SK-N-SH (cell line): ENCODE measurements at regions not wholly inside any gene's neighbourhood (a gene's known extent, or its start where the extent isn't known, plus 50 kb on each side); places are given as distances from the start of the nearest gene placed in this dataset.

ENCODE experiments used
- CTCF ChIA-PET: fragments of 300-600, 350-600 bp; formaldehyde crosslinking; extraction: SDS; loops from one replicate; lab custom pipeline; 2021; lab: Yijun Ruan, JAX
- POLR2A ChIA-PET: fragments of 350-600 bp; sonication (Branson Sonifier 250); formaldehyde crosslinking; extraction: SDS; loops from one replicate; lab custom pipeline; 2020; ENCODE audit warnings: antibody characterized with exemption, inconsistent platforms; lab: Yijun Ruan, JAX
- DNase-seq: peaks from one replicate; pipeline ENCODE4 v3.0.0; 2012
- H2AFZ ChIP-seq: fragments of 200-600 bp; sonication (generic); 2 replicates; pipeline ENCODE4 v1.8.1; 2016; ENCODE audit warnings: antibody characterized with exemption, mild to moderate bottlenecking, low read depth
- H3F3A ChIP-seq: fragments of 200-600 bp; sonication (generic); replicated peaks from 2 replicates; pipeline ENCODE3; 2016; ENCODE audit warnings: antibody characterized with exemption, mild to moderate bottlenecking; ENCODE audit not compliant: insufficient read depth
- H3K27ac ChIP-seq, 2 experiments: fragments of 200-500 bp in 1 of 2; fragments of 200-600 bp in 1 of 2; sonication (Bioruptor generic) in 1 of 2; sonication (generic), shearing (Covaris generic) in 1 of 2; 2 replicates each; pipeline versions ENCODE4 v1.5.1 to v1.6.1; 2014 to 2016; ENCODE audit warnings: low read depth in 2 of 2, inconsistent platforms in 1 of 2, low read length in 1 of 2, mild to moderate bottlenecking in 1 of 2, mixed read lengths in 1 of 2
- H3K27me3 ChIP-seq: fragments of 200-600 bp; sonication (generic), shearing (Covaris generic); 2 replicates; pipeline ENCODE4 v1.6.1; 2016; ENCODE audit warnings: mixed run types; ENCODE audit not compliant: insufficient read depth
- H3K36me3 ChIP-seq, 2 experiments: fragments of 200-500 bp in 1 of 2; fragments of 200-600 bp in 1 of 2; sonication (Bioruptor generic) in 1 of 2; sonication (generic) in 1 of 2; replicated peaks in 1 of 2; 2 replicates each; pipeline versions ENCODE3 to v1.5.1; 2014 to 2016; ENCODE audit warnings: low read length in 1 of 2, mild to moderate bottlenecking in 1 of 2; ENCODE audit not compliant: insufficient read depth in 2 of 2, control insufficient read depth in 1 of 2
- H3K4me1 ChIP-seq, 2 experiments: fragments of 200-500 bp in 1 of 2; fragments of 200-600 bp in 1 of 2; sonication (Bioruptor generic) in 1 of 2; sonication (generic), shearing (Covaris generic) in 1 of 2; 2 replicates each; pipeline versions ENCODE4 v1.5.1 to v1.6.1; 2014 to 2016; ENCODE audit warnings: low read depth in 1 of 2, low read length in 1 of 2, mixed run types in 1 of 2; ENCODE audit not compliant: insufficient read depth in 2 of 2, control insufficient read depth in 1 of 2
- H3K4me2 ChIP-seq: fragments of 200-600 bp; sonication (generic), shearing (Covaris generic); 2 replicates; pipeline ENCODE4 v1.6.1; 2017; ENCODE audit warnings: mixed run types
- H3K4me3 ChIP-seq, 2 experiments: fragments of 200-500 bp in 1 of 2; fragments of 200-600 bp in 1 of 2; sonication (Bioruptor generic) in 1 of 2; sonication (generic), shearing (Covaris generic) in 1 of 2; 2 replicates each; pipeline versions ENCODE4 v1.5.1 to v1.8.1; 2014 to 2016; ENCODE audit warnings: low read depth in 2 of 2, inconsistent platforms in 1 of 2, low read length in 1 of 2, mild to moderate bottlenecking in 1 of 2, mixed read lengths in 1 of 2, moderate library complexity in 1 of 2
- H3K79me2 ChIP-seq: fragments of 200-600 bp; sonication (generic); 2 replicates; pipeline ENCODE4 v1.8.1; 2017; ENCODE audit warnings: mild to moderate bottlenecking; ENCODE audit not compliant: insufficient read depth
- H3K9ac ChIP-seq: fragments of 200-600 bp; sonication (generic); 2 replicates; pipeline ENCODE4 v1.6.1; 2017; ENCODE audit warnings: mixed run types
- H3K9me2 ChIP-seq: fragments of 200-600 bp; sonication (generic); 2 replicates; pipeline ENCODE4 v1.6.1; 2017; ENCODE audit warnings: mixed run types
- H3K9me3 ChIP-seq: fragments of 200-600 bp; sonication (generic); 2 replicates; pipeline ENCODE4 v1.6.1; 2017; ENCODE audit warnings: mixed run types, mild to moderate bottlenecking, moderate library complexity
- H4K20me1 ChIP-seq: fragments of 200-600 bp; sonication (generic); 2 replicates; pipeline ENCODE4 v1.6.1; 2017; ENCODE audit warnings: mild to moderate bottlenecking, mixed run types; ENCODE audit not compliant: insufficient read depth
- CHD2 ChIP-seq: fragments of 150-350 bp; IDR thresholded peaks from 2 replicates; pipeline ENCODE4 v1.6.1; 2018; ENCODE audit warnings: low read length; ENCODE audit not compliant: partially characterized antibody
- ELF1 ChIP-seq: IDR thresholded peaks from 2 replicates; pipeline ENCODE4 v1.4.0; 2012
- FOSL2 ChIP-seq: IDR thresholded peaks from 2 replicates; pipeline ENCODE4 v1.4.0; 2012; ENCODE audit warnings: low read depth, mild to moderate bottlenecking, moderate library complexity, borderline replicate concordance
- FOXM1 ChIP-seq: IDR thresholded peaks from 2 replicates; pipeline ENCODE4 v1.4.0; 2012; ENCODE audit warnings: low read depth, mild to moderate bottlenecking
- GABPA ChIP-seq: IDR thresholded peaks from 2 replicates; pipeline ENCODE4 v1.4.0; 2012; ENCODE audit warnings: low read depth, mild to moderate bottlenecking
- GATA2 ChIP-seq: sonication (generic); formaldehyde crosslinking; IDR thresholded peaks from 2 replicates; pipeline ENCODE4 v1.5.0; 2020; ENCODE audit warnings: mild to moderate bottlenecking, missing genetic modification reagents
- MAX ChIP-seq: IDR thresholded peaks from 2 replicates; pipeline ENCODE4 v1.4.0; 2012; ENCODE audit warnings: low read depth
- NFIC ChIP-seq: IDR thresholded peaks from 2 replicates; pipeline ENCODE4 v1.4.0; 2012; ENCODE audit warnings: borderline replicate concordance
- NRF1 ChIP-seq: IDR thresholded peaks from 2 replicates; pipeline ENCODE4 v1.6.1; 2012; ENCODE audit warnings: low read depth, mild to moderate bottlenecking, low read length
- RCOR1 ChIP-seq: fragments of 150-350 bp; IDR thresholded peaks from 2 replicates; pipeline ENCODE4 v1.6.1; 2017; ENCODE audit warnings: antibody characterized with exemption, low read length
- RFX5 ChIP-seq: IDR thresholded peaks from 2 replicates; pipeline ENCODE4 v1.6.1; 2012; ENCODE audit warnings: mild to moderate bottlenecking, improper control_type of control experiment, low read length
- SIN3A ChIP-seq: IDR thresholded peaks from 2 replicates; pipeline ENCODE4 v1.6.1; 2012; ENCODE audit warnings: low read depth, mild to moderate bottlenecking, low read length, moderate library complexity, borderline replicate concordance
- SMC3 ChIP-seq: IDR thresholded peaks from 2 replicates; pipeline ENCODE4 v1.6.1; 2012; ENCODE audit warnings: low read depth, low read length, improper control_type of control experiment
- TAF1 ChIP-seq: IDR thresholded peaks from 2 replicates; pipeline ENCODE4 v1.6.1; 2012; ENCODE audit warnings: low read depth, mild to moderate bottlenecking, low read length, moderate library complexity, borderline replicate concordance
- TCF12 ChIP-seq: IDR thresholded peaks from 2 replicates; pipeline ENCODE4 v1.4.0; 2012
- USF2 ChIP-seq: fragments of 150-350 bp; IDR thresholded peaks from 2 replicates; pipeline ENCODE4 v1.6.1; 2017; ENCODE audit warnings: antibody characterized with exemption, low read length, low read depth, borderline replicate concordance
- ZBTB33 ChIP-seq: IDR thresholded peaks from 2 replicates; pipeline ENCODE4 v1.4.0; 2012; ENCODE audit warnings: low read depth, borderline replicate concordance
- WGBS: methylation state at CpG from one replicate; pipeline ENCODE4 v1.1.6; 2017; ENCODE audit warnings: low lambda C conversion rate; 5-methylcytosine and 5-hydroxymethylcytosine counted together
- TF ChIP-seq, protein P1 (sequence below): IDR thresholded peaks from 2 replicates; pipeline ENCODE4 v1.6.1; 2012; ENCODE audit warnings: mild to moderate bottlenecking, low read depth, low read length, moderate library complexity

GRCh38 chrX:129019412-129019811 lies 503.9 kb downstream of the SMARCA1 start:
- H3K9me2 ChIP-seq = no peaks in the 10 kb centered on the region
- H3K27me3 ChIP-seq = no peaks in the 10 kb centered on the region
- no peak overlapping the region for H3K4me2 ChIP-seq
- no peaks in the 10 kb centered on the region for H3K79me2 ChIP-seq
- DNase-seq = no peak
- no peak overlapping the region for H3K4me3 ChIP-seq
- H4K20me1 ChIP-seq = no peaks in the 10 kb centered on the region
- ChIA-PET CTCF (no interaction called here), POLR2A (no interaction called here)
- H3K4me1 ChIP-seq = no peaks in the 10 kb centered on the region
- H3K27ac ChIP-seq = no peak overlapping the region
- H3K9ac ChIP-seq = no peak overlapping the region
- no peaks in the 10 kb centered on the region for H3F3A ChIP-seq
- H3K9me3 ChIP-seq = no peaks in the 10 kb centered on the region
- no peak overlapping the region for H2AFZ ChIP-seq
- H3K36me3 ChIP-seq = no peaks in the 10 kb centered on the region
- WGBS = 8% methylated on average over 3 of the region's 3 CpGs
- TF ChIP-seq NRF1 (no peak), ELF1 (no peak), RFX5 (no peak), FOXM1 (no peak), SMC3 (no peak), CHD2 (no peak), FOSL2 (no peak), TCF12 (no peak), GATA2 (CRISPR knock-in tag) (no peak), NFIC (no peak), GABPA (no peak), TAF1 (no peak), RCOR1 (no peak), SIN3A (no peak), USF2 (no peak), ZBTB33 (no peak), MAX (no peak)
- TF ChIP-seq, protein P1, sequence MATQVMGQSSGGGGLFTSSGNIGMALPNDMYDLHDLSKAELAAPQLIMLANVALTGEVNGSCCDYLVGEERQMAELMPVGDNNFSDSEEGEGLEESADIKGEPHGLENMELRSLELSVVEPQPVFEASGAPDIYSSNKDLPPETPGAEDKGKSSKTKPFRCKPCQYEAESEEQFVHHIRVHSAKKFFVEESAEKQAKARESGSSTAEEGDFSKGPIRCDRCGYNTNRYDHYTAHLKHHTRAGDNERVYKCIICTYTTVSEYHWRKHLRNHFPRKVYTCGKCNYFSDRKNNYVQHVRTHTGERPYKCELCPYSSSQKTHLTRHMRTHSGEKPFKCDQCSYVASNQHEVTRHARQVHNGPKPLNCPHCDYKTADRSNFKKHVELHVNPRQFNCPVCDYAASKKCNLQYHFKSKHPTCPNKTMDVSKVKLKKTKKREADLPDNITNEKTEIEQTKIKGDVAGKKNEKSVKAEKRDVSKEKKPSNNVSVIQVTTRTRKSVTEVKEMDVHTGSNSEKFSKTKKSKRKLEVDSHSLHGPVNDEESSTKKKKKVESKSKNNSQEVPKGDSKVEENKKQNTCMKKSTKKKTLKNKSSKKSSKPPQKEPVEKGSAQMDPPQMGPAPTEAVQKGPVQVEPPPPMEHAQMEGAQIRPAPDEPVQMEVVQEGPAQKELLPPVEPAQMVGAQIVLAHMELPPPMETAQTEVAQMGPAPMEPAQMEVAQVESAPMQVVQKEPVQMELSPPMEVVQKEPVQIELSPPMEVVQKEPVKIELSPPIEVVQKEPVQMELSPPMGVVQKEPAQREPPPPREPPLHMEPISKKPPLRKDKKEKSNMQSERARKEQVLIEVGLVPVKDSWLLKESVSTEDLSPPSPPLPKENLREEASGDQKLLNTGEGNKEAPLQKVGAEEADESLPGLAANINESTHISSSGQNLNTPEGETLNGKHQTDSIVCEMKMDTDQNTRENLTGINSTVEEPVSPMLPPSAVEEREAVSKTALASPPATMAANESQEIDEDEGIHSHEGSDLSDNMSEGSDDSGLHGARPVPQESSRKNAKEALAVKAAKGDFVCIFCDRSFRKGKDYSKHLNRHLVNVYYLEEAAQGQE = no peak
